NOMO-1 treated with DMSO at 0.1 percent for 48 hours (cell line): ENCODE measurements at regions not wholly inside any gene's neighbourhood (a gene's known extent, or its start where the extent isn't known, plus 50 kb on each side); places are given as distances from the start of the nearest gene placed in this dataset.
"Not testable (repeated sequence)": the region's sequence is repeated elsewhere in the genome, so short reads cannot be mapped to it uniquely, and the experiment has no call there.

ENCODE experiments used
- DNase-seq: peaks from one replicate; lab custom pipeline; 2025; ENCODE audit not compliant: unreplicated experiment; lab: John Stamatoyannopoulos, UW

- DNase-seq: no peak
Observed at GRCh38 chr13:53101883-53102282, 73.3 kb downstream of the OLFM4 start.

- no peak for DNase-seq
Observed at GRCh38 chr13:53104136-53104535, 75.5 kb downstream of the OLFM4 start.

GRCh38 chr13:53105477-53105876 is 76.9 kb downstream of the OLFM4 start:
- DNase-seq: no peak

- DNase-seq: no peak
Observed at GRCh38 chr13:53105890-53106289, 77.3 kb downstream of the OLFM4 start.

- no peak for DNase-seq
Observed at GRCh38 chr13:53110181-53110580, 81.6 kb downstream of the OLFM4 start.

GRCh38 chr13:53110614-53111013 is 82.0 kb downstream of the OLFM4 start:
- DNase-seq: no peak

- DNase-seq: no peak
Observed at GRCh38 chr13:53112522-53112921, 83.9 kb downstream of the OLFM4 start.

GRCh38 chr13:53117048-53117447 is 88.4 kb downstream of the OLFM4 start:
- not testable (repeated sequence) for DNase-seq

GRCh38 chr13:53121131-53121773 is 92.6 kb downstream of the OLFM4 start:
- no peak for DNase-seq

GRCh38 chr13:53121919-53122318 is 93.3 kb downstream of the OLFM4 start:
- DNase-seq: no peak

- DNase-seq: no peak
Observed at GRCh38 chr13:53123536-53123935, 94.9 kb downstream of the OLFM4 start.

- DNase-seq: no peak
Observed at GRCh38 chr13:53124623-53125022, 96.0 kb downstream of the OLFM4 start.

- DNase-seq: no peak
Observed at GRCh38 chr13:53126841-53127245, 98.2 kb downstream of the OLFM4 start.

- DNase-seq: no peak
Observed at GRCh38 chr13:53127373-53127772, 98.8 kb downstream of the OLFM4 start.

GRCh38 chr13:53129864-53130393 is 101.3 kb downstream of the OLFM4 start:
- no peak for DNase-seq

- DNase-seq: no peak
Observed at GRCh38 chr13:53131361-53131760, 102.7 kb downstream of the OLFM4 start.

GRCh38 chr13:53135301-53135700 is 106.7 kb downstream of the OLFM4 start:
- no peak for DNase-seq

GRCh38 chr13:53136554-53137215 is 108.1 kb downstream of the OLFM4 start:
- no peak for DNase-seq

- no peak for DNase-seq
Observed at GRCh38 chr13:53137779-53138178, 109.2 kb downstream of the OLFM4 start.

- DNase-seq: no peak
Observed at GRCh38 chr13:53138376-53139036, 109.9 kb downstream of the OLFM4 start.

GRCh38 chr13:53141336-53141735 is 112.7 kb downstream of the OLFM4 start:
- DNase-seq: no peak

GRCh38 chr13:53142306-53142705 is 113.7 kb downstream of the OLFM4 start:
- DNase-seq: no peak
